Left ventricle myocardium superior (tissue), 1 donor: ENCODE measurements at regions not wholly inside any gene's neighbourhood (a gene's known extent, or its start where the extent isn't known, plus 50 kb on each side); places are given as distances from the start of the nearest gene placed in this dataset.

Source experiments
- ATAC-seq: fragments of 200-7000 bp; cut with Tn5 transposase; one replicate; pipeline ENCODE4 v1.9.1; 2020; ENCODE audit warnings: mild to moderate bottlenecking, moderate library complexity
- DNase-seq: peaks from one replicate; pipeline ENCODE4 v3.0.0-alpha.2; 2020
- intact Hi-C: fragments of 100-400 bp; cut with micrococcal nuclease; formaldehyde crosslinking; loops from one replicate; pipeline ENCODE4 v1.11.0; 2022
- donor health status: DM: no; HTN: yes; CAD: no; lungs with severe emphysema.

GRCh38 chr6:164243012-164243610 lies 828.6 kb downstream of the QKI start:
- DNase-seq, result no peak
- intact Hi-C loops, result no loop called here
- no peak for ATAC-seq

- intact Hi-C loops, result no loop called here
- DNase-seq, result no peak
- ATAC-seq, result no peak
These were observed 816.3 kb downstream of the QKI start for GRCh38 chr6:164230804-164231203.

GRCh38 chr6:164230259-164230658 lies 815.7 kb downstream of the QKI start:
- intact Hi-C loops, result no loop called here
- DNase-seq, result no peak
- ATAC-seq, result no peak

GRCh38 chr6:164229716-164230115 lies 815.2 kb downstream of the QKI start:
- DNase-seq (no peak), ATAC-seq (no peak)
- intact Hi-C loops, result no loop called here

- no peak for DNase-seq
- no peak for ATAC-seq
- intact Hi-C loops, result no loop called here
These were observed 813.5 kb downstream of the QKI start for GRCh38 chr6:164227952-164228522.

- intact Hi-C loops, result no loop called here
- peak; percentile 55 for DNase-seq
- ATAC-seq, result peak; percentile 76
These were observed 802.3 kb downstream of the QKI start for GRCh38 chr6:164216839-164217238.

- intact Hi-C loops, result no loop called here
- ATAC-seq (peak; percentile 43), DNase-seq (no peak)
These were observed 801.9 kb downstream of the QKI start for GRCh38 chr6:164216368-164216767.

- intact Hi-C loops, result no loop called here
- ATAC-seq (no peak), DNase-seq (no peak)
These were observed 799.5 kb downstream of the QKI start for GRCh38 chr6:164214066-164214465.

GRCh38 chr6:164211254-164211653 lies 796.7 kb downstream of the QKI start:
- ATAC-seq (no peak), DNase-seq (no peak)
- intact Hi-C loops, result no loop called here

GRCh38 chr6:164210783-164211182 lies 796.3 kb downstream of the QKI start:
- intact Hi-C loops, result no loop called here

GRCh38 chr6:164210323-164210722 lies 795.8 kb downstream of the QKI start:
- intact Hi-C loops, result no loop called here
- ATAC-seq, result no peak

More at GRCh38 chr6:164210783-164211182, 796.3 kb downstream of the QKI start:
- no peak for DNase-seq
- ATAC-seq, result no peak

GRCh38 chr6:164208371-164208770 lies 793.9 kb downstream of the QKI start:
- ATAC-seq, result no peak
- intact Hi-C loops, result no loop called here
- DNase-seq, result no peak

More at GRCh38 chr6:164210323-164210722, 795.8 kb downstream of the QKI start:
- no peak for DNase-seq

- DNase-seq, result no peak
- intact Hi-C loops, result no loop called here
- ATAC-seq, result peak; percentile 85
These were observed 792.4 kb downstream of the QKI start for GRCh38 chr6:164206807-164207423.

GRCh38 chr6:164200071-164200470 lies 785.6 kb downstream of the QKI start:
- DNase-seq, result no peak
- intact Hi-C loops, result no loop called here
- ATAC-seq, result no peak

- no peak for ATAC-seq
- intact Hi-C loops, result no loop called here
These were observed 781.4 kb downstream of the QKI start for GRCh38 chr6:164195942-164196281.

GRCh38 chr6:164195278-164195941 lies 780.9 kb downstream of the QKI start:
- DNase-seq (peak; percentile 30), ATAC-seq (peak; percentile 83)
- intact Hi-C loops, result no loop called here

More at GRCh38 chr6:164195942-164196281, 781.4 kb downstream of the QKI start:
- DNase-seq, result no peak

- intact Hi-C loops, result no loop called here
- DNase-seq, result no peak
- ATAC-seq, result no peak
These were observed 774.3 kb downstream of the QKI start for GRCh38 chr6:164188861-164189260.

GRCh38 chr6:164185471-164185871 lies 771.0 kb downstream of the QKI start:
- DNase-seq (no peak), ATAC-seq (no peak)
- intact Hi-C loops, result no loop called here

GRCh38 chr6:164184410-164184809 lies 769.9 kb downstream of the QKI start:
- intact Hi-C loops, result no loop called here

GRCh38 chr6:164183556-164184123 lies 769.1 kb downstream of the QKI start:
- peak; percentile 87 for ATAC-seq
- DNase-seq, result peak; percentile 49
- intact Hi-C loops, result no loop called here

More at GRCh38 chr6:164184410-164184809, 769.9 kb downstream of the QKI start:
- DNase-seq (peak; percentile 29), ATAC-seq (peak; percentile 76)
